ENCODE measurements at regions not wholly inside any gene's neighbourhood (a gene's known extent, or its start where the extent isn't known, plus 50 kb on each side); places are given as distances from the start of the nearest gene placed in this dataset.

DNA sequence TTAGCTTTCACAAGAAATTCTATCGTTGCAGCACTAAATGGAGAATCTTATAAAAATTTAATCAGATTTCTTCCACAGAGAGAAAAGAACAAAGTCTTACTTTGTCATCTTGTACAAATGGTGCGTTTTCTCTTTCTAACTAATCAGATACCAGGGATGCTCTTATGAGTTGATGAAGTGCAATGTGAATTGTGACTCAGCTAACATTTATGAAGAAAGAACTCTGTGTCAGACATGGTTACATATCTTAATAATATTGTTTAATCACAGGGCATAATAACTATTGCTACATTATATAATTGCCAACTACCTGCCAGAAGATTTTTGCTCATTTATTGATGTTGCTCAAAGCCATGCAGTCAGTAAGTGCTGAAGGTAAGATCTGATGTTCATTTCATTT, 465.0 kb downstream of the CCDC85A start:
- no peak for DNase-seq (ENCODE audit: low spot score)
- no peak overlapping the region for H3K4me3 ChIP-seq (replicated peaks in 1 of 3; ENCODE audit: insufficient read depth in 1 of 3, low read depth in 2 of 3, low read length in 3 of 3)
- no peak for FAIRE-seq
- in situ Hi-C loops (cut with HindIII; ENCODE audit: extremely low pct_ligation_motif_present, low pct_unique_long_range_greater_than_20kb) (no loop called here), intact Hi-C loops (cut with micrococcal nuclease; ENCODE audit: unreplicated experiment) (no loop called here)
- peaks cover 47% of the 10 kb centered on the region for H3K9me3 ChIP-seq (ENCODE audit: low read length)
- H3K4me2 ChIP-seq (ENCODE audit: low read depth, low read length) = no peak overlapping the region
- no TSS peak for BruUV-seq (replicated peaks)
- TF ChIP-seq JUN (CRISPR knock-in tag; IDR thresholded peaks at IDR 0.05) = no peak
- TF ChIP-seq CERS6 (CRISPR knock-in tag; IDR thresholded peaks at IDR 0.05) = no peak
- no peak overlapping the region for H3K27ac ChIP-seq (ENCODE audit: extremely low read length, insufficient read depth, low read length)
- no peaks in the 10 kb centered on the region for H4K20me1 ChIP-seq (ENCODE audit: insufficient read depth, low read length)
- no peaks in the 10 kb centered on the region for H3K36me3 ChIP-seq (replicated peaks in 1 of 2; ENCODE audit: control insufficient read depth in 1 of 2, insufficient read depth in 2 of 2, low read length in 2 of 2)
- H3K79me2 ChIP-seq (ENCODE audit: insufficient read depth, low read length) = no peaks in the 10 kb centered on the region
- under 1% methylated on average over 2 of the region's 2 CpGs for WGBS (ENCODE audit: low lambda C conversion rate)
- ChIA-PET POLR2A (no interaction called here), CTCF (ENCODE audit: low intra/inter-chr PET ratio, low total read pairs) (no interaction called here)
- H3K27me3 ChIP-seq (ENCODE audit: control insufficient read depth in 1 of 2, insufficient read depth in 2 of 2, low read length in 2 of 2) = no peaks in the 10 kb centered on the region
- H3K4me1 ChIP-seq (ENCODE audit: insufficient read depth, low read length) = no peaks in the 10 kb centered on the region
- no peak overlapping the region for H3K9ac ChIP-seq (ENCODE audit: insufficient read depth, low read depth, low read length)
- H2AFZ ChIP-seq (ENCODE audit: low read length) = no peak overlapping the region
- ATAC-seq = no peak

- ChIA-PET POLR2A (no interaction called here), CTCF (ENCODE audit: low intra/inter-chr PET ratio, low total read pairs) (no interaction called here)
- Histone ChIP-seq H3K9me3 (ENCODE audit: low read length) (peaks cover 51% of the 10 kb centered on the region), H3K27me3 (ENCODE audit: control insufficient read depth in 1 of 2, insufficient read depth in 2 of 2, low read length in 2 of 2) (no peaks in the 10 kb centered on the region), H3K4me1 (ENCODE audit: insufficient read depth, low read length) (no peaks in the 10 kb centered on the region), H3K79me2 (ENCODE audit: insufficient read depth, low read length) (no peaks in the 10 kb centered on the region), H3K9ac (ENCODE audit: insufficient read depth, low read depth, low read length) (no peak overlapping the region), H4K20me1 (ENCODE audit: insufficient read depth, low read length) (no peaks in the 10 kb centered on the region), H3K4me2 (ENCODE audit: low read depth, low read length) (no peak overlapping the region), H3K4me3 (replicated peaks in 1 of 3; ENCODE audit: insufficient read depth in 1 of 3, low read depth in 2 of 3, low read length in 3 of 3) (no peak overlapping the region), H3K27ac (ENCODE audit: extremely low read length, insufficient read depth, low read length) (no peak overlapping the region), H3K36me3 (replicated peaks in 1 of 2; ENCODE audit: control insufficient read depth in 1 of 2, insufficient read depth in 2 of 2, low read length in 2 of 2) (no peaks in the 10 kb centered on the region), H2AFZ (ENCODE audit: low read length) (no peak overlapping the region)
- FAIRE-seq (no peak), DNase-seq (ENCODE audit: low spot score) (no peak), ATAC-seq (no peak)
- no peak for TF ChIP-seq NCOR1 (IDR thresholded peaks at IDR 0.05; ENCODE audit: borderline replicate concordance, low read length)
- TF ChIP-seq, protein P1, sequence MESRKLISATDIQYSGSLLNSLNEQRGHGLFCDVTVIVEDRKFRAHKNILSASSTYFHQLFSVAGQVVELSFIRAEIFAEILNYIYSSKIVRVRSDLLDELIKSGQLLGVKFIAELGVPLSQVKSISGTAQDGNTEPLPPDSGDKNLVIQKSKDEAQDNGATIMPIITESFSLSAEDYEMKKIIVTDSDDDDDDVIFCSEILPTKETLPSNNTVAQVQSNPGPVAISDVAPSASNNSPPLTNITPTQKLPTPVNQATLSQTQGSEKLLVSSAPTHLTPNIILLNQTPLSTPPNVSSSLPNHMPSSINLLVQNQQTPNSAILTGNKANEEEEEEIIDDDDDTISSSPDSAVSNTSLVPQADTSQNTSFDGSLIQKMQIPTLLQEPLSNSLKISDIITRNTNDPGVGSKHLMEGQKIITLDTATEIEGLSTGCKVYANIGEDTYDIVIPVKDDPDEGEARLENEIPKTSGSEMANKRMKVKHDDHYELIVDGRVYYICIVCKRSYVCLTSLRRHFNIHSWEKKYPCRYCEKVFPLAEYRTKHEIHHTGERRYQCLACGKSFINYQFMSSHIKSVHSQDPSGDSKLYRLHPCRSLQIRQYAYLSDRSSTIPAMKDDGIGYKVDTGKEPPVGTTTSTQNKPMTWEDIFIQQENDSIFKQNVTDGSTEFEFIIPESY (CRISPR knock-in tag; IDR thresholded peaks at IDR 0.05) = no peak
- TF ChIP-seq CAMTA2 (CRISPR knock-in tag; IDR thresholded peaks at IDR 0.05; ENCODE audit: borderline replicate concordance) = no peak
- TF ChIP-seq MAZ (IDR thresholded peaks at IDR 0.05; ENCODE audit: borderline replicate concordance, low read depth, low read length) = no peak
- no peak for TF ChIP-seq MAZ (CRISPR knock-in tag; IDR thresholded peaks at IDR 0.05; ENCODE audit: low read depth)
- TF ChIP-seq ZSCAN20 (CRISPR knock-in tag; IDR thresholded peaks at IDR 0.05; ENCODE audit: borderline replicate concordance) = no peak
- intact Hi-C loops (cut with micrococcal nuclease; ENCODE audit: unreplicated experiment) = no loop called here
- in situ Hi-C loops (cut with HindIII; ENCODE audit: extremely low pct_ligation_motif_present, low pct_unique_long_range_greater_than_20kb) = no loop called here
- BruUV-seq (replicated peaks) = no TSS peak
Measured at GRCh38 chr2:56654936-56655335, 471.1 kb downstream of the CCDC85A start.
